ENCODE measurements at regions not wholly inside any gene's neighbourhood (a gene's known extent, or its start where the extent isn't known, plus 50 kb on each side); places are given as distances from the start of the nearest gene placed in this dataset.

DNA sequence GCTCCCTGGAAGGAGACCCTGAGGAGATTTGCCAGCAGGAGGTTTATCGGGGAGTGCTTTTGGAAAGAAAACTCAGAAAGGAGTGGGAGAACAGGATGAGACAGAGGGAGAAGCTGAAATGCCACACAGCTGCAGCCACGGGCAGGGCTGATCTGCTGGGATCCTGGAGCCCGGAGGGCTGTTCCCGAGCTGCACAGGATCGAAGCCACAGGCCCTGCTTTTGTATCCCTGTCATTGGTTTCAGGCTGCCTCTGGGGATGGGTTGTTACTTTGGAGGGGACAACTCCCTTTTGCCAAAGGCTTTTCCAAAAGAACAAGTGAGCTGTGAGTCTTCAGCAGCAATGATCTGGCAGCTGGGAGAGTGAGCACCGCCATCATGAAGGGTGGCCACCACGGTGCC, 152.5 kb upstream of the PTCH1 start:
- TF ChIP-seq FOXC1 (CRISPR knock-in tag; IDR thresholded peaks at IDR 0.05; ENCODE audit: borderline replicate concordance) (no peak), ZNF616 (CRISPR knock-in tag; IDR thresholded peaks at IDR 0.05; ENCODE audit: low read depth) (no peak), CEBPB (IDR thresholded peaks at IDR 0.05; ENCODE audit: borderline replicate concordance, low read depth, low read length) (no peak), ZFP36 (IDR thresholded peaks at IDR 0.05; ENCODE audit: borderline replicate concordance, low read depth, low read length, partially characterized antibody) (no peak), RBM22 (optimal IDR thresholded peaks at IDR 0.05; ENCODE audit: low read length) (no peak)
- TF ChIP-seq, protein P1, sequence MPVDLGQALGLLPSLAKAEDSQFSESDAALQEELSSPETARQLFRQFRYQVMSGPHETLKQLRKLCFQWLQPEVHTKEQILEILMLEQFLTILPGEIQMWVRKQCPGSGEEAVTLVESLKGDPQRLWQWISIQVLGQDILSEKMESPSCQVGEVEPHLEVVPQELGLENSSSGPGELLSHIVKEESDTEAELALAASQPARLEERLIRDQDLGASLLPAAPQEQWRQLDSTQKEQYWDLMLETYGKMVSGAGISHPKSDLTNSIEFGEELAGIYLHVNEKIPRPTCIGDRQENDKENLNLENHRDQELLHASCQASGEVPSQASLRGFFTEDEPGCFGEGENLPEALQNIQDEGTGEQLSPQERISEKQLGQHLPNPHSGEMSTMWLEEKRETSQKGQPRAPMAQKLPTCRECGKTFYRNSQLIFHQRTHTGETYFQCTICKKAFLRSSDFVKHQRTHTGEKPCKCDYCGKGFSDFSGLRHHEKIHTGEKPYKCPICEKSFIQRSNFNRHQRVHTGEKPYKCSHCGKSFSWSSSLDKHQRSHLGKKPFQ (CRISPR knock-in tag; IDR thresholded peaks at IDR 0.05; ENCODE audit: insufficient replicate concordance), result no peak
- TF ChIP-seq, protein P2, sequence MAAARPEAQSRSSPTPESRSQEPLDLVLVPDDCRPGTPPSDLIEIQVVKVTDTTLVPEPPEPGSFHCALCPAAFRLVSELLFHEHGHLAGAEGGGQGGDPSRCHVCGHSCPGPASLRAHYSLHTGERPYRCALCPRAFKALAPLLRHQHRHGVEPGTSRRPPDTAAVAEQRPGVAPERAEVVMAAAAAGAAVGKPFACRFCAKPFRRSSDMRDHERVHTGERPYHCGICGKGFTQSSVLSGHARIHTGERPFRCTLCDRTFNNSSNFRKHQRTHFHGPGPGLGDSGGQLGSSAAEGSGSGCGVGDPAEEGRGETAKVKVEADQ (CRISPR knock-in tag; IDR thresholded peaks at IDR 0.05; ENCODE audit: borderline replicate concordance), result no peak
- FAIRE-seq (no peak), ATAC-seq (no peak), DNase-seq (ENCODE audit: low spot score) (no peak)
- no peak overlapping the region for H3K9ac ChIP-seq (ENCODE audit: insufficient read depth, low read depth, low read length)
- H2AFZ ChIP-seq (ENCODE audit: low read length), result no peak overlapping the region
- intact Hi-C loops (cut with micrococcal nuclease; ENCODE audit: unreplicated experiment) (no loop called here), in situ Hi-C loops (cut with HindIII; ENCODE audit: extremely low pct_ligation_motif_present, low pct_unique_long_range_greater_than_20kb) (no loop called here)
- H3K79me2 ChIP-seq (ENCODE audit: insufficient read depth, low read length), result no peaks in the 10 kb centered on the region
- H3K36me3 ChIP-seq (replicated peaks in 1 of 2; ENCODE audit: control insufficient read depth in 1 of 2, insufficient read depth in 2 of 2, low read length in 2 of 2), result no peaks in the 10 kb centered on the region
- no peak overlapping the region for H3K4me3 ChIP-seq (replicated peaks in 1 of 3; ENCODE audit: insufficient read depth in 1 of 3, low read depth in 2 of 3, low read length in 3 of 3)
- no peaks in the 10 kb centered on the region for H3K4me1 ChIP-seq (ENCODE audit: insufficient read depth, low read length)
- H3K4me2 ChIP-seq (ENCODE audit: low read depth, low read length), result no peak overlapping the region
- no peaks in the 10 kb centered on the region for H4K20me1 ChIP-seq (ENCODE audit: insufficient read depth, low read length)
- 37% methylated on average over 6 of the region's 7 CpGs for WGBS (ENCODE audit: low lambda C conversion rate)
- no TSS peak for BruUV-seq (replicated peaks)
- ChIA-PET POLR2A (no interaction called here), CTCF (ENCODE audit: low intra/inter-chr PET ratio, low total read pairs) (no interaction called here)
- peaks cover 0 to 13% of the 10 kb centered on the region in 2 experiments; a peak in 3 of 5 replicates for H3K27me3 ChIP-seq (ENCODE audit: control insufficient read depth in 1 of 2, insufficient read depth in 2 of 2, low read length in 2 of 2)
- no peaks in the 10 kb centered on the region for H3K9me3 ChIP-seq (ENCODE audit: low read length)
- no peak overlapping the region for H3K27ac ChIP-seq (ENCODE audit: extremely low read length, insufficient read depth, low read length)

Measured in HepG2 (cell line).